Stimulated activated CD4-positive, alpha-beta T cell treated with anti-CD3 and anti-CD28 coated beads, Interleukin-2, amount 100 ng/mL, for 48 hours (primary cell): ENCODE measurements at regions not wholly inside any gene's neighbourhood (a gene's known extent, or its start where the extent isn't known, plus 50 kb on each side); places are given as distances from the start of the nearest gene placed in this dataset.

Experiments
- DNase-seq, 2 donors: peaks; one replicate each; pipeline ENCODE4 v3.0.0-alpha.2; 2020

DNA sequence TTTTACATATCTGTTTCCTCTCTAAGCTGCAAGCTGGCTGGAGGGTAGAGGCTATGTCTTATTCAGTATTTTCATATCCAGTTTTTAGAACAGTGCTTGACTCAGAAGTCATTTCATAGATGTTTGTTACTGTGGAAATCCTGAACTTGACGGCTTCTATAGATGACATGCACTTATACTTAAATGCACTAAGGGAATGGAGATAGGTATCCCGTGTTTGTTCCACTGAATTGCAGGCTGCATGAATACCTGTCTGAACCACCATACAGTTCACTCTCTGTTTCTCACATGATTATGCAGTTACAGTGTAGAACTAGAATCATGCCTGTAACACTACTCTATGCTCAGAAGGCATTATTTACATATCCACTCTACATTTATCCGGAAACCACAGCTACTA lies 417.1 kb downstream of the MTX2 start:
- no peak for DNase-seq

DNA sequence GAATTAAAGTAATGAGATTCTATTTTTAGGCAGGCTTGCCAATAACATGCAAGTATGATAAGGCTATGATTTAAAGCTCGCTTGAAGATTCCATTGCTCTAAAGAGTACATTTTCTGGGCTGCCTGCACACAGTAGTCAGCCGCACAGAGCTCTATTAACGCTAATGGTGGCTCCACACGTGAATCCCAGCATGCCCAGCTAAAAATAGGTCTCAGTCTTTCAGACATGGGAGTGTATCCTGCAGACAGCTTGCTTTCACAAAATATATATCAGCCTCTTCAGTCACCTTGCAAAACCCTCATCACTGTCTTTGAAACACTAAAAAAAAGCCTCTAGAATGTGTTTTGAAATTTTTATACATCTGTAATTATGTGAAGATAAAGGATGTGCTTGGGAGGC lies 418.1 kb downstream of the MTX2 start:
- no peak for DNase-seq

DNA sequence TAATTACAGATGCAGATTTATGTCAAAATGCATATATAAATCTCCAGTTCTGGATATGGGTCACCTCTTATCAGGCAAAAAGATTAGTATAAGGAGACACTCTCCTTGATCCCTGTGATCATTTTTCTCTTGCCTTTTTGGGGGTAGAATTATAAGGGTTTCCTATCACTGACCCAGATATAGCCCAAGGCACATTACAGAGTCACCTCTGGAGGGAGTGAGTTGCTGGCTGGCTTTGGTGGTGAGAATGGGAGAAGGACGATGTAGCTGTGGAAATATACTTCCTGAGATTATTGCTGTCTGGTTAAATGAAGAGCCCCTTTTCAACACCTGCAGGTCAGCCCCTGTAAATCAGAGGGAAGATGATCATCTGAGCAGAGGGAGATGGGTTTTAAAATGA lies 418.7 kb downstream of the MTX2 start:
- no peak for DNase-seq

DNA sequence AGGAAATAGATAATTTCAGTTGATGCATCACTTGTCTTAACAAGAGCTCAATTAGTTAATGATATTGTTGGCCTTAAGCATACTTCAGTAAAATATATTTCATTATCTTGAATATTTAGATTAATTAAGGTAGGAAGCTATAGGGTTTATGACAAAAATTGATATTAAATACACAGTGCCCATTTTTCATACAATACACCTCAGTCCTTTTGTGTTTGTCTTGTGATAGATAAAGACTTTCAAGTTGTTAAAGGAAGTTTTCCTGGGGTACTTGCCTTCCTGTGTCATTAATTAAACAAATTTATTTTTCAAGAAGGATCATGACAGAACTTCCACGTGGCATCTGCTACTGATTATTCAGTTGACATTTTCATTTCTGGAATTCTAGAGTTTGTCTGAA lies 420.5 kb downstream of the MTX2 start:
- no peak for DNase-seq

DNA sequence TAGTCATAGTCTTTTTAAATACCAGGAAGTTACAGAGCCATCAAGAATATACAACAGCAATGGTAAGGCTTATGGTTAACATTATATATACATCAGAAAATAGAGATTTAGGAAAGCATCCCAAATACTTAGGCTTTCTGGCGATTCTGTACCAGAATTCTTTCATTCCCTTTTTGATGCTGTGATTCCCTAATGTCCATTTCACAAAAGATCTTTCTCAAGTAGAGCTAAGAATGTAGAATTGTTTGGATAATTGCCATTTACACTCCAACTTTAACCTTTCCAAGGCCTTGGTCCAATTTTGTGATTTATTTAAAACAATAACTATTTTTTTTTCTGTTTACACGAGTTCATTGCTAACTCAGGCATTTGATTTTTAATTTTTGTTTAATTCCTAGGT lies 422.2 kb downstream of the MTX2 start:
- no peak for DNase-seq

DNA sequence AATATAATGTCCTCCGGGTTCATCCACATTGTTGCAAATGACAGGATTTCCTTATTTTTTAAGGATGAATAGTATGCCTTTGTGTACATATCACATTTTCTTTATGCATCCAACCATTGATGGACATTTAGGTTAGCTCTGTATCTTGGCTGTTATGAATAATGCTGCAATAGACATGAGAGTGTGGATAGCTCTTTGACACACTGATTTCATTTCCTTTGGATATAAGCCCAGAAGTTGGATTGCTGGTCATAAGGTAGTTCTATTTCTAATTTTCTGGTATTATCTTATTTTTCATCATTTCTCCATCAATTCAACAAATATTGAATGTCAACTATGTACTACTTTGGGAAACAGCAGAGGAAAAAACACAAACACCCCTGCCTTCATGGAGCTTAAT lies 423.3 kb downstream of the MTX2 start:
- no peak for DNase-seq

DNA sequence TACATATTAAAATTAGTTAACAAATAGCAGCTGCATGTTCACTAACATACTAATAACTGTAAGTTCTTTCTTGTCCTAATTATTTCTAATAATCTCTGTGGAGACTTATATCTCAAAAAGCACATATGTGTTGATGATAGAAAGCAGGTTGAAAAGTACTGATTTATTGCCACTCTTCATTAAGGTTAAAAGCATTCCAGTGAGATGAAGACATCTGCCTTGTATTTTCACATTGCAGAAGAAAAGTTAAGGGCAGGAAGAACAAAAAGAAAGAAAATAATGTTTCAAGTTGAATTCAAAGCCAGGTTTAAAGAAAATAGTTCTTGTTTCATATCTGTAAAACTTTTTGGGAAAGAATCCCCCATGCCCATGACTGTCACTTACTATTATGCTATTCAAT lies 429.9 kb downstream of the MTX2 start:
- DNase-seq, result no peak

DNA sequence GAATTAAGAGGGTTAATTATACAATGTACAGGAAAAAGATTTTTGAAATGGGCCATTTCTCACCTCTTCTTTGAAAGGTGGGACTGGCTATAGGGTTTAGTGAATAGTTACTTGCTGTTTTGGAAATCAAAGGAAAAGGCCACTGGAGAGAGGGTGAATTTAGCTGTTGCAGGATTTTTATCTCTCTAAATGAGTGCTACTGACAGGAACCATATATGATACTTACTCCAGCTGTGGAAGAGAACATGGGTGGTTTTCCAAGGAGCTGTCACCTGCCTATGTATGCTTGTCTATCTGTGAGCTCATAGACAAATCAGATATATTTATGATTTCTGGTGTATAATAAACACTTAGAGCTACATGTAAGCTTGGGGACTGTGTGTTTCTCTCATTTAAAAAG lies 430.4 kb downstream of the MTX2 start:
- no peak for DNase-seq

DNA sequence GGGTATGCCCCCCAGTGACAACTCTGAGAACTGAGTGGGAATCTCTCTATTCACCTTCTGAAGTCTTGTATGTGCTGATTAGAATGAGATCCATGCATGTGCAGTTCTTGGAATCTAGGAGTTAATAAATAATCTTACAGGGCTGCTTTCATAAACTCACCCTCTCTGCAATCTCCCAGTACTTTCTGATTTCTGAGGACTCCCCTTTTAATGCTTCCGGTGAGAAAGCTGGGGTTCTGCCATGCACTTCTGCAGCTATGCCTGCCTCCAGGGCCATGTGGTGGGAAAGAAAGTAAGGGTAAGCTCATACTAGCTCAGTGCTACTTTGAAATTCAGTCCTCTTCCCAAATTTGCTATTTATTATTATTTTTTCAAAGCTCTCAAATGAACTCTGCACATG lies 432.9 kb downstream of the MTX2 start:
- no peak for DNase-seq

DNA sequence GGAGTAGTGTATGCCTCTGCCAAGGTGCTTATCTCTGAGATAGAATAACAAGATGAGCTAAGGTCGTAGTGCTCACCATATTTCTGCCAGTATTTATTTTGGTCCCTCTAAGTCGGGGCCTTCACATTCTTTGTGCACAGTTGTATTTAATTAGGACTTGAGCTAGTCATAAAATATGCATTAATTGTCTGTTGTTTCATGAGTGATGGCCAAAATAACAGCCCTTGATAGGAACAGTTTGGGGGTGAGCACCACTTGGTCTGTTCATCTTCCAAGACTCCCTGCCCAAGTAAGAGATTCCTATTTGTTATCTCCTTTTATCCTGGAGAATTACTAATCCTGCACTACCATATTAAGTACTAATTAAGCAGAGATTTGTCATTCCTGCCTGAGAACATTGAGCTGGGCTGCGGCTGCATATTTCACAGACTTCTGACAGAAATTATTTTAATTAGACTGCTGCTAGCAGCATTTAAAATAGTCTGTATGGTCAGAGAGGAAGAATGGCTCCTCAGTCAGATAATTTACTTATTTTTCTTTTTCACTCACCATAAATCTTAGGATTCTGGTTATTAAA lies 435.1 kb downstream of the MTX2 start:
- DNase-seq, result no peak

DNA sequence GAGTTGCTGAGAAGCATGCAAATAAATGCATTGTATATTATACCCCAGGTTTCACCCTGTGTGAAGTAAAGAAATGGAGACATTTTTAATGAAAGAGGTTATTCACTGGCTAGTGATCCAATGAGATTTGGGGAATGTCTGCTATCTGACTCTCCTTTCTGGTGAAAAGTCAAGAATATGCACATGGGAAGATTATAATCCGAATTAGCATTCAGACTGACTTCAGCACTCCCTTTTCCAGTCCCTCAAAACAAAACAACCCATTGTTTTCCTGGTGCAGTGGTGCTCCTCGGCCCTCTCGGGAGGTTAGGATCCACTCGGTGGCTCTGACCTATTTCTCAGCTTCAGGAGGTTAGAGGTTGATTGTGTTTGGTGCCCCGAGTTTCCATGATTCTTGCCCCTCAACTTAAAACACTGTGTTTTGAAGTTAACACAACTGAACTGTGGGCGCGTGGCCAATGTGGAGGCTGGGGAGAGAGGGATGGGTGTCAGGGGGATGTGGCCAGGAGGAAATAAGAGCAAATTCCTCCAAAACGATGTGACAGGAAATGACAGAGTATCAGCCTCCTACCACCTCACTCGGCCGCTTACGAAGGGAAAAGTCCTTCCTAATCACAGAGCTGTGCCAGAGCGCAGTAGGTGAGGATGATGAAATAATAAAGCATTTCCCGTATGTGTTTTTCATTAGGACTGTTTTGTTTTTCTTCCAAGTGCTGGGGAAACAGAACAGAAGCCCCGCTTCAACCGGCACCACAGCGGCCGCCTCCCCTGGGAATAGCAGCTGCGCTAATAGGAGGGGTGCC lies 440.1 kb downstream of the MTX2 start:
- no peak for DNase-seq

DNA sequence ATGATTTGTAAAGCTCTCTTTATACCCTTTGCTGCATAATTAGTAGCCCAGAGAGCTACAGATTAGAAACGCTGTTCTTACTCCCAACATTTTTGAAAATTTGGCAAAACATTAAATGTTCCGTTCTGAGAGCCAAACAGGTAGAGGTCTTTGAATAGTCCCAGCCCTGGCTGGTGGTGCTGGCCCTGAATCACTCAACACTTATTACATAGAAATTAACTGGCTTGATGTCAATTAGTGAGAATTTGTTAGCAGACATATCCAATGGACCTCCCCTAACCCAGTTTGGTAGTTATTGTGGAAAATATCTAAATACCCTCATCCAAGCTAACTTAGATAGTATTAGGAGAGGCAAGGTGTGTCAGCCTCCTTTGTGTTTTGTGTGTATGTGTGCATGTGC lies 440.7 kb downstream of the MTX2 start:
- no peak for DNase-seq

DNA sequence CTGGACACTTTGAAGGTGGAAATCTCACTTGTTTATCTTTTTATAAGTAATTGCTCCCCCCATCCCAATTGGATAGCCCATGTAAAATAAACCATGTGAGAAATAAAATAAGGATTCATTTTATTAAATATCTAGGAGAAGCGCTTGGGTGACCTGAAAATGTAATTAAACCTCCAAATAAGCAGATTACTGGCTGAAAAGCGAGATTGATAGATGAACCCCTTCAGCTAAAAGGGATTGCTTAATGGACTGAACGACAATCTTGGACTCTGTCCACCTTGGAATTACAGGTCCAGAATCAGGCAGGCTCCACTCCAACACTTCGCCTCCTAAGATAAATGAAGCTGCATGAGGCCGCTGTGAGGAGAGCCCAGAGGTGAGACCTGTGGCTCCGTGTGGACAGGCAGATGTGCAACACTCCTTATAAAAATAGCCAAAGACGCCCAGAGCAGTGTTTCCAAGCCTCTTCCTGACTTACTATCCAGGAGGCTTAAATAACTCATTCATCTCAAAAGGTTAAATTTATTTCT lies 441.5 kb downstream of the MTX2 start:
- no peak for DNase-seq

DNA sequence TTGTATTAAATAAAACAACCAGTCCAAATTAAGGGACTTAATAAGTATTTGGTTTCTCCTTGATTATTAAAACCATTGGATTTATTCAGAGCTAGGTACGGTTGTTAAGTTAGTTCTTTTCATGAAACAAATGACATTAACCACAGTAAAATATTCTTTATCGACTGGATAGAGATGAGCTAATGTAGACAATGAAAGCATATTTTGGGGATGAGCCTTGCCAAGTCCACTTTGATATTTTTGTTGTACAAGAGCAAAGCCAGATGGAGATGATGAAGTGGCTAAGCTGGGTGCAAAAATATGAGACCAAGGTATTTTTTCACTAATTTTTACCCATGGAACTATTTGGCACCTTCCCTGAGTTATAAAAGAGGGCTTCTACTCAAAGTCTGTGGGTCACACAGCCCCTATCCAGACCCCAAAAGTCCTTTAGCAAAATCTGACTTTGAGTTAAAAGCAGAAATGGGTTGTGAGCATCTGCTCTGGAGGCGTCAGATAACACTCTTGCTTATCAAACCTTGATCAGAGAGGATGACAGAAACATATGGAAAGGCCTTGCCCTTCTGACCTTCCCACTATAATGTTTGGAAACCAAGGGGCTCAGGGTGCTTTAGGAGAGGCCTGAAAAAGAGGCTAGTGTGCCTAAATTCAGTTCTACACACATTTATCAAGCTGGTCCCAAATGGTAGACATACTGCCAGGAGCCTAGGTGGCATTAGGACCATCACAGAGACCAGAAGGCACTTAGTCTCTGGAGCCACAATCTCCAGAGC lies 456.8 kb downstream of the MTX2 start:
- DNase-seq, result no peak

DNA sequence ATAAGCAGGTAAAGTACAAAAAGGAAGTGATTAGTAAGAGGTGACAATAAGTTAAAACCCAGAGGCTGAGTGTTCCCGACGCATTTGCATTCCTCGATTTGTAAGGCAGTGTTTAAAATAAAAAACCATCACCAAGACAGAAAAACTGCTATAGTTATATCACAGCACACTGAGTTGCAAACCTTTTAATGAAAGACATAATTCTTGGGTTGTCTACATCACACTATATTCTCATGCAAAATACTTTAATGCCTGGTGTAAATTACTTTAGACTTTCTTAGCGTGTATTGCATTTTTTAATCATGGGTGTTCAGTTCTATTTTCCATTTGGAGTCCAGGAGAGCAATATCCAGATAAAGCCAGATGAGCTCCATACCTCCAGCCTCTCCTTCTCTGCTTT lies 458.5 kb downstream of the MTX2 start:
- no peak for DNase-seq

DNA sequence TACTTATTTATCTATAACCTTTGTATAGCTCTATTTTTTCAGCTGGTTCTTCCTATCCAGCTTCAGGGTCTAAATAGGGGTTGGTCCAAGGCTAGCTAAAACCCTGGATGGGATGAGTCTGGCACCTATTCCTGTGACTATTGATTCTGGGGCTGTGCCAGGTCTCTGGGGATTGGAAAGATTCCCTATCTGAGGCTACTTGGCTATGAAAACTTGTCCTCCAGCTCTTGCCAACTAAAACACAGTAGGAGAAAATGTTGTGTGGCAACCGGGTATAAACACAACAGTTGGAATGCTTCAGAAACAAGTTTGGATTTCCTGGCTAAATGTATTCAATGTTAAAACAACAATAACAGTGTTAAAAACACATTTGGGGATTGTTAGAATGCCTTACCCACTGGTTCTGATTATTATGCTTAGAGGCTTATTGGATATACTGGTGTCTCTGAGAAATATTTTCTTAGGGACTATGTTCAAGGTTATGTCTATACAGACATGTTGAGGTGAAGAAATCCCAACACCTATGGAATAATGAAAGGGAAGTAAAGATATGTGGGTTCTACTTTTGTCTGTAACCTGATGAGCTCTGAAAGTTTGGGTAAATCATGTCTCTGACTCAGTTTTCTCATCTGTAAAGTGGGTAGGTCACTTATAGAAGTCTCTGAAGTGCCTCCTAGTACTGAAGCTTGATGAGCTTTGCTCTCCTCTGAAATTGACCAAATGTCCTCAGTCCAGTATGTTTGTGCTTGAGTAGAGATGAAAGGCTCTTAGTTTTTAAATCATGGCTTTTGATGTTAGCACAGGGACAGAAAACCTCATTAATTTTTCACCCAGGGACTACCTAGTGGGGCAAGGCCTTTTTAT lies 460.7 kb downstream of the MTX2 start:
- no peak for DNase-seq

DNA sequence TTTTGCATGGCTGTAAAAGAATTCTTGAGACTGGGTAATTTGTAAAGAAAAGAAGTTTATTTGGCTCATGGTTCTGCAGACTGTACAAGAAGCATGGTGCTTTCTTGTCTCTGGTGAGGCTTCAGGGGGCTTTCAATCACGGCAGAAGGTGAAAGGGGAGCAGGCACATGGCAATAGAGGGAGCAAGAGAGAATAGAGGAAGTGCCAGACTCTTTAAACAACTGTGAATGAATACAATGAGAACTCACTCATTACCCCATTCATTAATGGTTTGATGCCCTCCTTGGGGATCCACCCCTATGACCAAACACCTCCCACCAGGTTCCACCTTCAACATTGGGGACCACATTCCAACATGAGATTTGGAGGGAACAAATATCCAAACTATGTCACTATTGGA lies 463.5 kb downstream of the MTX2 start:
- DNase-seq, result no peak

DNA sequence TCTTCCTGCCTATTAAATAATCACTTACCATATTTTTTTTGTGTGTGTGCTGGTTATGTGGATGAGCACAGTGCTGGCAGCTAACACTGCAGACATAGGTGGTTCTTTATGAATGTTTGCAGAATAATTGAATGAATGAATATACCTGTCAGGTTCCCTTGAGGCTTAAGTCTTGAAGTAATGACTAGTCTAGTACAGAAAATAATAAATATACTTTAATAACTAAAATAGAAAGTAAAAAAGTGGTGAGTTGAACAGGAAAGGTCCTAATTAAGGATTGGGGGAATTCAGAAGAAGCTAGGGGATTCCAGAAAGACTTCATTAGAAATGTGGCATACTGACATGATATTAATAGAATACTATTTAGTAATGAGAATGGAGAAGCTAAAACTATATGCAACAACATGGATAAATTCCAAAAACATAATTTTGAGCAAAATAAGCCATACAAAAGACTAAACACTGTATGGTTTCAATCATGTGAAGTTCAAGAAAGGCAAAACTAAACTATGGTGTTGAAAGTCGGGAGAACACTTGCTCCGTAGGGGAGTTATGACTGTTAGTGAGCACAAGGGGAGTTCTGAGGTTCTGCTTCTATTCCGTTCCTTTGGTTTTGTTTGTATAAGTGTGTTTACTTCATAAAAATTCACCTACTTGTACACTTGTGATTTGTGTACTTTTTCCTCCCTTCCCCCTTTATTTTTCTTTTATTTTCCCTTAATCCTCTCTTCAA lies 464.6 kb downstream of the MTX2 start:
- DNase-seq, result no peak

DNA sequence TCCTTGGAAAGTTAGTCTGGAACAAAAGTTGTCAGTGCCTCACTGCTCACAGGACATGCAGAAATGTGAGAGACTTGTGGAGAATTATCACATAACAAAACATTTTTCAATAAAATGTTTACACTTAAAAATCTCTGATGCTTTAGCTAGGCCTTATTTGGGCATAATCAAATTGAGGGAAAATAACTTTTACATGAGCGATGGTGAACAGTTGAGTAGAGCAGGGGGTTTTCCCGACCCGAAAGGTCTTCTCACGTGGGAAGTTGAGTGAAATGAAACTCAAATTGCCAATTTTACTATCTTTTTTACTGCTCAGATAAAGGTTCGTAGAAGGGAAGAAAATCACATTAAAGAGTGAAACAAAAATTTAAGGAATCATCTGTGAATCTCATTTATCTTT lies 465.6 kb downstream of the MTX2 start:
- no peak for DNase-seq

DNA sequence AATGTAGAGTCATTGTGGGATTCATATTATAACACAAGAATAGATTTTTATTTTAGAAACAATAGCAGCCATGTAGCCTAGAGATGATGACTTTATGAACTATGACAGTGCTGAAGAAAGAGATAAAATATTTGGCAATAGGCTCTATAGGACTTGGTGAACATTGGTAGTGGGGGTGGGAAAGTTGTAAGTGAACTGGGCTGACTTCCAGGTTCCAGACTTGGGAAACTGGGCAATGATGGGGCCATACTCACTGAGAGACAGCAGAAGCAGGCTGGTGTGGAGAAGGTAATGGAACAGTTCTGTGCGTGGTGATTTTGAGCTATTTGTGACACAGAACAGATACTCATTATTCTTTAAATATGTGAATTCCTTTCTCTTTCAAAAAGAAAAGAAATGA lies 470.3 kb upstream of the HNRNPA3 start:
- no peak for DNase-seq

DNA sequence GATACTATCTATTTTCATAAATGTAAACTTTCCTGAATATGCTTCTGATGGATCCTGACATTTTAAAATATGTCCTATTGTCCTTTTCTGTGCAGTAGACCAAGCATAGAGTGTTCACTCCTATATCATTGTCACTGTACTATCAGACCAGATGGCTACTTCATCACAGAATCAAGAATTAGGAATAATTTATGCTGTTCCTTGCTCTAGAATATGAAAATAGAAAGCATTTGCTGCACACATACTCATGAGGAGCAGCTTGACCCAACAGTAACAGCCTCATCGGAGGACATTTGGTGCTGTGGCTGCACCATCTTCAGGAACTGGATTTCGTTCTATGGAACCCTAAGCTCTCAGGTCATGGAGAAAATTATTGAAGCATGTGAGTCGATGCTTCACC lies 468.9 kb upstream of the HNRNPA3 start:
- no peak for DNase-seq

DNA sequence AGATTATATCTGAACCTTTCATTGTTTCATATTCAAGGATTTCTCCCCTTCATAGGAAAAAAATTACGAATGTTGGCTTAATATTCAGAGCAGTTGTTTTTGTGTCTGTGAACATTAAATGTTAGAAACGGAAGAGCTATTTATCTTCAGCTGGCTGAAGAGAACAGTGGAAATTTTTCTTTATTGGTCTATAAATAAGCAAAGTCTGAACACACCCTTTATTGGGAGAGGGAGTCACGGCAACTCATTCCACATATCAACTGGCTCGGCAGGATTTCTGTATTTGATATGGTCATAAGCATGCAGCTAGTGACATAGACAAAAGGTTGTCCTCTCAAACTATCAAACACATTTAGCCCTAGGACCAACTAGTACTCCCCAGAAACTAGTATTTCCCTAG lies 468.4 kb upstream of the HNRNPA3 start:
- no peak for DNase-seq
